K562 (cell line): ENCODE measurements at regions not wholly inside any gene's neighbourhood (a gene's known extent, or its start where the extent isn't known, plus 50 kb on each side); places are given as distances from the start of the nearest gene placed in this dataset.

Experiments
- ATAC-seq: fragments of 200-7000 bp; cut with Tn5 transposase; 3 replicates; pipeline ENCODE4 v1.9.1; 2020; ENCODE audit warnings: moderate library complexity
- BruUV-seq: library from RNA; stranded (reverse); fragments of 400-500 nt; replicated peaks from 2 replicates; lab custom pipeline; 2021; lab: Mats Ljungman, UMichigan
- CTCF ChIA-PET: fragments of 300-600 bp; formaldehyde crosslinking; extraction: SDS; loops from one replicate; lab custom pipeline; 2021; ENCODE audit warnings: low intra/inter-chr PET ratio; lab: Yijun Ruan, JAX
- POLR2A ChIA-PET: fragments of 300-600, 350-650 bp; sonication (Branson Sonifier 250); formaldehyde crosslinking; extraction: SDS; loops from one replicate; lab custom pipeline; 2021; ENCODE audit warnings: antibody characterized with exemption, inconsistent platforms; lab: Yijun Ruan, JAX
- DNase-seq, 4 experiments: peaks; one replicate each; pipeline versions ENCODE4 v3.0.0 to v3.0.0-alpha.2; 2011 to 2018; ENCODE audit warnings: low spot score in 3 of 4, mixed read lengths in 3 of 4; ENCODE audit errors: extremely low read depth in 1 of 4
- FAIRE-seq: peaks from 2 replicates; lab custom pipeline; 2011; peaks lifted over from hg19 to GRCh38; lab: Jason Lieb, UNC
- H2AFZ ChIP-seq: 2 replicates; pipeline ENCODE4 v1.6.0; 2011; ENCODE audit warnings: low read depth, low read length, control low read depth, inconsistent platforms
- H3K27ac ChIP-seq: fragments of 200-600 bp; 3 replicates; pipeline ENCODE4 v1.8.0; 2011; ENCODE audit warnings: low read depth, mild to moderate bottlenecking, control low read depth, inconsistent platforms, low read length, moderate library complexity, mixed read lengths; ENCODE audit errors: extremely low read depth
- H3K27me3 ChIP-seq, 2 experiments: fragments of 300-600 bp in 1 of 2; 2 replicates in 1 of 2; 3 replicates in 1 of 2; pipeline versions ENCODE4 v1.6.0 to v1.8.0; 2011; ENCODE audit warnings: inconsistent platforms in 2 of 2, low read length in 2 of 2, mild to moderate bottlenecking in 1 of 2, mixed read lengths in 1 of 2, moderate library complexity in 1 of 2; ENCODE audit not compliant: control insufficient read depth in 2 of 2, insufficient read depth in 2 of 2
- H3K36me3 ChIP-seq: fragments of 300-600 bp; 3 replicates; pipeline ENCODE4 v1.8.0; 2011; ENCODE audit warnings: mild to moderate bottlenecking, low read length, inconsistent platforms; ENCODE audit not compliant: control insufficient read depth, insufficient read depth
- H3K4me1 ChIP-seq, 2 experiments: fragments of 200-600 bp in 1 of 2; replicated peaks in 1 of 2; 2 replicates in 1 of 2; 3 replicates in 1 of 2; pipeline versions ENCODE4 v1.5.1 to v1.8.0; 2011; ENCODE audit warnings: inconsistent platforms in 2 of 2, low read length in 2 of 2, mild to moderate bottlenecking in 1 of 2, mixed read lengths in 1 of 2, moderate library complexity in 1 of 2; ENCODE audit not compliant: control insufficient read depth in 2 of 2, insufficient read depth in 2 of 2
- H3K4me2 ChIP-seq: 2 replicates; pipeline ENCODE4 v1.6.1; 2011; ENCODE audit warnings: low read length, control low read depth, inconsistent platforms, mixed read lengths; ENCODE audit not compliant: insufficient read depth
- H3K4me3 ChIP-seq: fragments of 200-600 bp; sonication (generic), shearing (Covaris generic); 2 replicates; pipeline ENCODE4 v1.5.1; 2016; ENCODE audit warnings: control low read depth, inconsistent platforms
- H3K79me2 ChIP-seq: fragments of 200-600 bp; 3 replicates; pipeline ENCODE4 v1.8.0; 2011; ENCODE audit warnings: low read length, inconsistent platforms; ENCODE audit not compliant: control insufficient read depth, insufficient read depth
- H3K9ac ChIP-seq, 2 experiments: 2 replicates each; pipeline versions ENCODE4 v1.6.0 to v1.6.1; 2011; ENCODE audit warnings: low read depth in 2 of 2, low read length in 2 of 2, control low read depth in 1 of 2, inconsistent platforms in 1 of 2, mild to moderate bottlenecking in 1 of 2, mixed read lengths in 1 of 2; ENCODE audit not compliant: insufficient read depth in 1 of 2
- H3K9me1 ChIP-seq: one replicate; pipeline ENCODE4 v1.6.0; 2011; ENCODE audit warnings: inconsistent platforms, mild to moderate bottlenecking, low read length, moderate library complexity; ENCODE audit not compliant: control insufficient read depth, insufficient read depth
- H3K9me3 ChIP-seq: replicated peaks from 2 replicates; pipeline ENCODE4 v1.5.1; 2011; ENCODE audit warnings: low read depth, low read length, inconsistent platforms; ENCODE audit not compliant: control insufficient read depth, insufficient read depth
- H4K20me1 ChIP-seq: replicated peaks from 2 replicates; pipeline ENCODE4 v1.6.1; 2011; ENCODE audit warnings: low read length, inconsistent platforms, mixed read lengths; ENCODE audit not compliant: control insufficient read depth, insufficient read depth
- BCL6 ChIP-seq: fragments of 250-450 bp; sonication (Bioruptor Pico); IDR thresholded peaks from 2 replicates; pipeline ENCODE4 v1.4.0; 2020
- ILF3 ChIP-seq: fragments of 450-650 bp; IDR thresholded peaks from 2 replicates; pipeline ENCODE4 v1.6.1; 2018; ENCODE audit warnings: antibody characterized with exemption, mild to moderate bottlenecking, moderate library complexity, borderline replicate concordance
- LCOR ChIP-seq: sonication (generic); formaldehyde crosslinking; IDR thresholded peaks from 2 replicates; pipeline ENCODE4 v1.8.0; 2022; ENCODE audit warnings: mild to moderate bottlenecking, missing genetic modification reagents
- ZNF12 ChIP-seq: sonication (generic); formaldehyde crosslinking; IDR thresholded peaks from 2 replicates; pipeline ENCODE4 v1.4.0; 2020; ENCODE audit warnings: mild to moderate bottlenecking, missing genetic modification reagents
- ZNF79 ChIP-seq: fragments of 250-450 bp; sonication (Bioruptor Pico); IDR thresholded peaks from 2 replicates; pipeline ENCODE4 v1.4.0; 2020; ENCODE audit warnings: low read depth, mild to moderate bottlenecking, moderate library complexity
- WGBS: fragments of 100-300 bp; shearing (Covaris generic); methylation state at CpG from one replicate; pipeline ENCODE4 v1.1.6; 2016; ENCODE audit warnings: low coverage, mixed read lengths; ENCODE audit not compliant: insufficient coverage; ENCODE audit errors: missing lambda C conversion rate; 5-methylcytosine and 5-hydroxymethylcytosine counted together
- in situ Hi-C: fragments of 300-500 bp; cut with MboI; formaldehyde crosslinking; loops from 4 replicates; pipeline ENCODE4 v1.15.0; 2018; ENCODE audit warnings: inconsistent platforms, mixed read lengths
- intact Hi-C: fragments of 100-400 bp; cut with micrococcal nuclease; formaldehyde crosslinking; loops from 2 replicates; pipeline ENCODE4 v1.14.2; 2022
- TF ChIP-seq, protein P1 (sequence below), 3 experiments: fragments of 200-800 bp in 1 of 3; sonication (Bioruptor generic) in 1 of 3; sonication (generic) in 1 of 3; formaldehyde crosslinking in 1 of 3; IDR thresholded peaks; 2 replicates each; pipeline versions ENCODE4 v1.6.1 to v1.8.0; 2016 to 2022; ENCODE audit warnings: mild to moderate bottlenecking in 2 of 3, missing compliant biosample characterization in 2 of 3, missing genetic modification characterization in 2 of 3, missing genetic modification reagents in 1 of 3
- TF ChIP-seq, protein P2 (sequence below): fragments of 250-450 bp; sonication (Bioruptor Pico); IDR thresholded peaks from 2 replicates; pipeline ENCODE4 v1.4.0; 2020
- TF ChIP-seq, protein P3 (sequence below): fragments of 250-450 bp; sonication (Bioruptor Pico); IDR thresholded peaks from 2 replicates; pipeline ENCODE4 v1.5.0; 2021; ENCODE audit warnings: mild to moderate bottlenecking, moderate library complexity
- TF ChIP-seq, protein P4 (sequence below): fragments of 250-450 bp; sonication (Bioruptor Pico); IDR thresholded peaks from 2 replicates; pipeline ENCODE4 v1.4.0; 2020; ENCODE audit warnings: mild to moderate bottlenecking, moderate library complexity
- TF ChIP-seq, protein P5 (sequence below): fragments of 250-450 bp; sonication (Bioruptor Pico); IDR thresholded peaks from 2 replicates; pipeline ENCODE4 v1.5.0; 2021; ENCODE audit warnings: mild to moderate bottlenecking, borderline replicate concordance

DNA sequence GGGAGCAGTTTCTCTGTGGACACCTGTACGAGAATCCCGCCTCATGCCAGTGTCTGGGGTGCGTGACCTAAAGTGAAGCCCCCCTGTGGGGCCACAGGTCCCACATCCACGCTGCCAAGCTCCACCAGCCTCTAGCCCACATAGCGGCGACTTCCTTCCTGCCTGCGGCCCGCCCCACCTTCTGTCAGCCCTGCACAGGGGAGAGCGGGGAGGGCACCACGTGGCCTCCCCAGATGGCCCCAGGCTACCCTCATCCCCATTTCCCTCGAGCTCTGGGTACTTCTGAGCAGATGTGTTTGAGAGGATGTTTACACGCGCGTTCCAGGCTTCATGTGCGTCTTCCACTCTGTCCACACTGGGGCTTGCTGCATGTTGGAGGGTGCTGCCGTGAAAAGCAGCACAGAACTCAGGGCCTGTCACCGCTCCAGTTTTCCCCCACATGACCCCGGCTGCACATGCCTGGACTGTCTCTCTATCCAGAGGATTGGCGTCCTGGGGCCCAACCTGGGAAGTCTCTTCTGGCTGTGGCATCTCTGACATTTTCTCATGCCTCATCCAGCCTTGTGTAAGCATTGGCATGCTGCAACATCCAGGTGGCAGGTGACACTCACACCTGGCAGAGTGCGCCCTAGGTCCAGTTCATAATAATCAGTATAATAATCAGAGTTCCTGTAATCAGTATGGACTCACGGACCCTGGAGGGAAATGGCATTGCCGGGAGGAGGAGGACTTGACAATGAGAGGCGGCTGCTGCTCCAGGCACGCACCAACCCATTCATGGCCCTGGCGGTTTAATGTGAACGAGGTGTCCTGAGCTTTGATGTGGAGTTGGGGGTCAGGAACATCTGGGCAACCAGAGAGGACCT is 146.3 kb upstream of the TWIST2 start:
- no TSS peak for BruUV-seq
- ChIA-PET CTCF (no interaction called here), POLR2A (no interaction called here)
- DNase-seq = no peak
- Histone ChIP-seq H2AFZ (no peak overlapping the region), H4K20me1 (no peaks in the 10 kb centered on the region; the same call in 1 of the 2 replicates), H3K27me3 (peaks cover 0 to 51% of the 10 kb centered on the region in 2 experiments; a peak in 3 of 5 replicates), H3K9ac (no peak overlapping the region), H3K9me3 (no peaks in the 10 kb centered on the region), H3K4me2 (no peak overlapping the region), H3K36me3 (no peaks in the 10 kb centered on the region), H3K9me1 (no peaks in the 10 kb centered on the region), H3K4me3 (no peak overlapping the region), H3K27ac (no peak overlapping the region), H3K79me2 (no peaks in the 10 kb centered on the region), H3K4me1 (no peaks in the 10 kb centered on the region)
- intact Hi-C loops (no loop called here), in situ Hi-C loops (no loop called here)
- FAIRE-seq = no peak
- TF ChIP-seq, protein P1, sequence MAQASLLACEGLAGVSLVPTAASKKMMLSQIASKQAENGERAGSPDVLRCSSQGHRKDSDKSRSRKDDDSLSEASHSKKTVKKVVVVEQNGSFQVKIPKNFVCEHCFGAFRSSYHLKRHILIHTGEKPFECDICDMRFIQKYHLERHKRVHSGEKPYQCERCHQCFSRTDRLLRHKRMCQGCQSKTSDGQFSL (CRISPR knock-in tag; IDR thresholded peaks at IDR 0.05) = no peak
- TF ChIP-seq, protein P1 (tag; IDR thresholded peaks at IDR 0.05) = no peak
- TF ChIP-seq BCL6 (CRISPR knock-in tag) (no peak), ZNF79 (CRISPR knock-in tag) (no peak), ILF3 (no peak), LCOR (CRISPR knock-in tag) (no peak), ZNF12 (no peak)
- TF ChIP-seq, protein P2, sequence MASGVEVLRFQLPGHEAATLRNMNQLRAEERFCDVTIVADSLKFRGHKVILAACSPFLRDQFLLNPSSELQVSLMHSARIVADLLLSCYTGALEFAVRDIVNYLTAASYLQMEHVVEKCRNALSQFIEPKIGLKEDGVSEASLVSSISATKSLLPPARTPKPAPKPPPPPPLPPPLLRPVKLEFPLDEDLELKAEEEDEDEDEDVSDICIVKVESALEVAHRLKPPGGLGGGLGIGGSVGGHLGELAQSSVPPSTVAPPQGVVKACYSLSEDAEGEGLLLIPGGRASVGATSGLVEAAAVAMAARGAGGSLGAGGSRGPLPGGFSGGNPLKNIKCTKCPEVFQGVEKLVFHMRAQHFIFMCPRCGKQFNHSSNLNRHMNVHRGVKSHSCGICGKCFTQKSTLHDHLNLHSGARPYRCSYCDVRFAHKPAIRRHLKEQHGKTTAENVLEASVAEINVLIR = no peak
- TF ChIP-seq, protein P3, sequence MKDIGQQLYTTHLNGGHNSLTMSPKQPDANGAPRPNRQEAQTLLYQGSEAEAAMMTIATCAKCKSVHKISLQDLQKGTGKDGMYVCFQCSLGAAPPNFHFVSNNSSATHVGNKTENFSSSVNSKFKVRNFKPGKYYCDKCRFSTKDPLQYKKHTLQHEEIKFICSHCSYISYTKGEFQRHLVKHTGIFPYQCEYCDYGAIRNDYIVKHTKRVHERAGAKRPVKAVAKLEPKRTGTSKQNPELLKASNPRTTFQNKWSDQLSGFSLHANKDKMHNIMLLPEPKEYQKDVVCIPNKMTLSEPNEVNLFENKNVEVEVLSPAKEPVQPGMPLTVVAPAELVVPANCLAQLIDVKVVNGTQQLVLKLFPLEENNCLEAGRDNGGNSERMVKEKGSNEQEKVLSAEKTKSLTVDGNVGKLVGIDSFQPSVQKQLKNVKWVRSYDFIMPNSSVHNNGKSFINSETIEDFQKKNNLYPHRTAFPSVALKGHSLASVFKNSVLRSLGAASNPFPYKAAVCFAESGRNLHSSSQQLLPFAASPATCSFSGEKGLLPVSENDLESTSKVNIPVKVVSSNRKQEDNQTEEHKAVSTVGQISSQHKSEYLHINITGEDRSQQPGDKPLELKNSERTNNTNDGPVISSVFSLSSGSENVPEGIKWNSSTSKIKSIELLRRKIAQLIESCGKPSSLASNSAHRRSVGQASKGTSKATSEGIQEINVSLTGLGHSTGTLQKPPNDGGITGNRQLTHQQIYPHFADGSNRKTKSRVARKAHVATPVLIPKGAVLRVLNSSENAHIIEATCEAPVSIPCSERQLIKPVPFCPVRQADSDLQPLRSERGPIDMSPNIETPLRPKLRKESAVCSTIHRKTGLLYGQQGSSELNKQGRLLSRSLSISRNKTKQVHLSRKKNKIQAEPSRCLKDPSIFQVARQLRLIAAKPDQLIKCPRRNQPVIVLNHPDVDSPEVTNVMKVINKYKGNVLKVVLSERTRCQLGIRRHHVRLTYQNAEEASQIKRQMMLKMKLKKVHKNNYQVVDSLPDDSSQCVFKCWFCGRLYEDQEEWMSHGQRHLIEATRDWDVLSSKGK (CRISPR knock-in tag) = no peak
- TF ChIP-seq, protein P4, sequence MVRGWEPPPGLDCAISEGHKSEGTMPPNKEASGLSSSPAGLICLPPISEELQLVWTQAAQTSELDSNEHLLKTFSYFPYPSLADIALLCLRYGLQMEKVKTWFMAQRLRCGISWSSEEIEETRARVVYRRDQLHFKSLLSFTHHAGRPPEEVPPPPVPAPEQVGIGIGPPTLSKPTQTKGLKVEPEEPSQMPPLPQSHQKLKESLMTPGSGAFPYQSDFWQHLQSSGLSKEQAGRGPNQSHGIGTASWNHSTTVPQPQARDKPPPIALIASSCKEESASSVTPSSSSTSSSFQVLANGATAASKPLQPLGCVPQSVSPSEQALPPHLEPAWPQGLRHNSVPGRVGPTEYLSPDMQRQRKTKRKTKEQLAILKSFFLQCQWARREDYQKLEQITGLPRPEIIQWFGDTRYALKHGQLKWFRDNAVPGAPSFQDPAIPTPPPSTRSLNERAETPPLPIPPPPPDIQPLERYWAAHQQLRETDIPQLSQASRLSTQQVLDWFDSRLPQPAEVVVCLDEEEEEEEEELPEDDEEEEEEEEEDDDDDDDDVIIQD = no peak
- TF ChIP-seq, protein P5, sequence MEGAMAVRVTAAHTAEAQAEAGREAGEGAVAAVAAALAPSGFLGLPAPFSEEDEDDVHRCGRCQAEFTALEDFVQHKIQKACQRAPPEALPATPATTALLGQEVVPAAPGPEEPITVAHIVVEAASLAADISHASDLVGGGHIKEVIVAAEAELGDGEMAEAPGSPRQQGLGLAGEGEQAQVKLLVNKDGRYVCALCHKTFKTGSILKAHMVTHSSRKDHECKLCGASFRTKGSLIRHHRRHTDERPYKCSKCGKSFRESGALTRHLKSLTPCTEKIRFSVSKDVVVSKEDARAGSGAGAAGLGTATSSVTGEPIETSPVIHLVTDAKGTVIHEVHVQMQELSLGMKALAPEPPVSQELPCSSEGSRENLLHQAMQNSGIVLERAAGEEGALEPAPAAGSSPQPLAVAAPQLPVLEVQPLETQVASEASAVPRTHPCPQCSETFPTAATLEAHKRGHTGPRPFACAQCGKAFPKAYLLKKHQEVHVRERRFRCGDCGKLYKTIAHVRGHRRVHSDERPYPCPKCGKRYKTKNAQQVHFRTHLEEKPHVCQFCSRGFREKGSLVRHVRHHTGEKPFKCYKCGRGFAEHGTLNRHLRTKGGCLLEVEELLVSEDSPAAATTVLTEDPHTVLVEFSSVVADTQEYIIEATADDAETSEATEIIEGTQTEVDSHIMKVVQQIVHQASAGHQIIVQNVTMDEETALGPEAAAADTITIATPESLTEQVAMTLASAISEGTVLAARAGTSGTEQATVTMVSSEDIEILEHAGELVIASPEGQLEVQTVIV (CRISPR knock-in tag) = no peak
- under 1% methylated on average over 19 of the region's 26 CpGs for WGBS
- ATAC-seq = no peak
